GM18505 (cell line): ENCODE measurements at regions not wholly inside any gene's neighbourhood (a gene's known extent, or its start where the extent isn't known, plus 50 kb on each side); places are given as distances from the start of the nearest gene placed in this dataset.

Source experiments
- ATAC-seq: cut with Tn5 transposase; IDR thresholded peaks from one replicate; pipeline ENCODE4 v1.9.1; 2021; ENCODE audit not compliant: unreplicated experiment
- POLR2A ChIP-seq: IDR thresholded peaks from 4 replicates; pipeline ENCODE4 v1.6.1; 2011; ENCODE audit warnings: borderline replicate concordance; ENCODE audit not compliant: insufficient read depth, insufficient read length; ENCODE audit errors: extremely low read depth

DNA sequence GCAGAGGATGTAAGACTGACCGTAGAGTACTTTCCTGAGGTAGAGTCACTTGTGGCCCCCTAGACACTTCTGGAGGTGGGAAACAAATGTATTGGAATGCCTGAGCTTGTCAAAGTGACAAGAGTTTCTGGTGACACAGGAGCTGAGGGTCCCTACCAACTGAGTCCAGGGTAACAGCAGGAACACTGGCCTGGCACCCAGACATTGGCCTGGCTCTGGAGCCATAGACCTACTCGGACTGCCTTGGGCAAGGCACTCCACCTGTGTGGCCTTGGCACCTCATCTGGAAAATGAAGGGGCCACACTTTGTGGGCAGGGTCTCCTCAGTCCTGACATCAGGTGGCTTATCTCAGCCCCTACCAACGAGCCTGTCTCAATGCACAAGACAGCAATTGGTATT, 398.2 kb upstream of the CELF4 start:
- no peak for ATAC-seq

DNA sequence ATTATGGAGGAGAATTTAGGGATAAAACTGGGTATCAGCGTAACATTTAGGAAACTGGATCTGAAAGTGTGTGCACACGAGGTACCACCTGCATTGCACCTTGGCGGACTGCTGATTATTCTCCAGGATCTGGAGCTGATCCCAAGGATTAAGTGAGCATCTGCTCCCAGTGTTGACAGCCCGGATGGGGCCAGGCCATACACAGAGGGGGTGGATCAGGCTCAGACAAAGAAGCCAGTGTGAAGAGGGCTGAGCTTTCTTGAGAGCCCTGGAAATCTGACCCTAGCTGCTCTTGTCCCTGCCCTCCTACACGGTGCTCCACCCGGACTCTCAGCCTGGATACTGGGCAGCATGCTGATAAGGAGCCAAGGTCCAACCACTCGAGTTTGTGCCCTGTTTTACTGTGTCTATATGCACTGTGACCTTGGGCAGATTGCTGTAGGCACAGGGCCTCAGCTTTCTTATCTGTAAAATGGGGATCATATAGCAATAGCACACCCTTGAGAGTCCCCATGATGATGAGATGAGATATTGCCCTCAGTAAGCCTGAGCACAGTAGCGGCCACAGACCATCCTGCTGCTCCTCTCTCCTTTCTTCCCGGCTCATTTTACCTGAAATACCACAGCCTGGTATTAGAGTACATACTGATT, 396.8 kb upstream of the CELF4 start:
- no peak for ATAC-seq
- no peak for TF ChIP-seq POLR2A

More for the DNA sequence above, 398.2 kb upstream of the CELF4 start:
- TF ChIP-seq POLR2A = no peak

DNA sequence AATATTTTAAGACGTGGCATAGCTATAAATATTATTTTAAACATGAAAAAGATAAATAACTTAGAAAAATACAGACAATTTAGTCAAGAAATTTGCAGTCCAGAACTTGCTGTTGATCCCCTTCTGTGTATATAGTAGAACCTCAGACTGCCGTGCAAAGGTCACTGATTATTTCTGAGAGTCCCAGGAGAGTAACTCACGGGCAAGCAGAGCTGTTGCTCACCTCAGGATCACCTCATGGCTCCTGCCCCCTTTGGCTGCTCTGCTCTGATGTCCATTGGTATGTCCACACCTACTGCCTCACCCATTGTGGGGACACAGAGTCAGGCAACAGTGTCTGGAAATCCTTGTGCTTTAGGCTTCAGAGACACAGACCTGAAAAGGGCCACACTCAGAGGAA, 392.9 kb upstream of the CELF4 start:
- no peak for ATAC-seq
- TF ChIP-seq POLR2A = no peak

DNA sequence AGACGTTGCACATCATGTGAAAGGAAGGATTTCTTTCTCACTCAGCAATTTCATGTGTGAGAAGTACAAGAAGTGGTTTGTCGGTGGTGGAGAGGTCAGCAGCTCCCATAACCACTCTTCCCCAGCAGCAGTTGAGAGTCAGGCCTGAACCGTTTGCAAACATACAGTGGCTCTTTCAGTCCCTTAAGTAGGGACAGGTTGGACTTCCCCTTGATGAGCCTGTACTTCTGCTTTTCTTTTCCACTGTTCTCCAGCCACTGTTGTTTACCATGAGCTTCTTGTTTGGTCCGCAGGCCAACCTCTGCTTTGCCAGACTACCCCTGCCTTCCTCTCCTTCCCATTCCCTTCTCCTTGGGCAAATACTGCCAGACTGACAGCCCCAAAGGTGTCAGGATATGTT, 391.3 kb upstream of the CELF4 start:
- no peak for ATAC-seq
- no peak for TF ChIP-seq POLR2A

DNA sequence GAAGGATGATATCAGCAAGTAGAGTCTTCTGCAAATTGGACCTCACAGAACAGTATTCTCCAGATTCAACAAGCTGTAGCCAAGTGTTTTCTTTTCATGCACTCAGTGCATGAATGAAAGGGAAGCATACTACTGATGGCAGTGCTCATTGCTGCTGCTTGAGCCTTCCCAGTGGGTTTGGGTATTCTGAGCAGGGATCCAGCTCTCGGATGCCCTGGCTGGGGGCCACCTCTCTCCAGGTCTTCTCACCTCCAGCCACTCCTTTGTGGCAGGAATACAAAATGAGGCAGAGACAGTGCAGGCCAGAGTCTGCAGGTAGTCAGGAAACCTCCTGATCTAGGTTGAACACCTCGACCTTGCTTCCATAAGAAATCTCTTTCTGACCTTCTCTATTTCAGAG, 390.4 kb upstream of the CELF4 start:
- TF ChIP-seq POLR2A = no peak
- ATAC-seq = no peak

DNA sequence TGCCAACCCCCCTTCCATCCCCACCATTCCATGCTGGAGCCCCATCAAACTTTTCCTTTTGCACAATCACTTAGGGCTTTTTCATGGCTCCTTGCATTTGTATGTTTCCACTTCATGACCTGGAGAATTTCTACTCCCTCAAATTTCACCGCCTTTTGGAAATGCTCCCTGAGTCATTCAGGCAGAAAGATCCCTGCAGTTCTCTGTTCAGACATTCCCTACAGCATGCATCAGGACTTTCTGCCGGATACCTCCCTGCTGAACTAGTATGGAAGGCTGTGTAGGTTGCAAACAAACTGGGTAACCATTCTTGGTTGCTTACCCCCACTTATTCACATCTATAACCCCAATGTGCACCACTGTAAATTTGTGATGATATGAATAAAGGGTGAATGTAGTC, 389.6 kb upstream of the CELF4 start:
- no peak for ATAC-seq
- TF ChIP-seq POLR2A = no peak

DNA sequence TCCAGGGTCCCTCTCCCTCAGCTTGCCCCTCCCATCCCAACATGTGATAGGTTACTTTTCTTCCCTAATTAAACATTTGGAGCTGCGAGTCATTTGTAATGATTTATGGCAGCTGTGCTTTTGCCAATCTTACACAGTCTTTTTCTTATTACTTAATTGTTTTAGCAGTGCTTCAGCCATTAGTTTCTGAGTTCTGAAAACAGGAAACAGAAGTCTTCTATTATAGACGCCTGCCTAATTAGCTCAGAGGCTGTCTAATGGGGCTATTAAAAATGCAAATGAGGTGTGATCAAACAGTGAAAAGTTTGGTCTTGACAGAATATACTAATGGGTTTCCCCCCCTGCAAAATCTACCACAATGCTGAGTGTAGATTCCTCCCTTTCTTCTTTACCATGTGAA, 388.3 kb upstream of the CELF4 start:
- no peak for ATAC-seq
- no peak for TF ChIP-seq POLR2A

DNA sequence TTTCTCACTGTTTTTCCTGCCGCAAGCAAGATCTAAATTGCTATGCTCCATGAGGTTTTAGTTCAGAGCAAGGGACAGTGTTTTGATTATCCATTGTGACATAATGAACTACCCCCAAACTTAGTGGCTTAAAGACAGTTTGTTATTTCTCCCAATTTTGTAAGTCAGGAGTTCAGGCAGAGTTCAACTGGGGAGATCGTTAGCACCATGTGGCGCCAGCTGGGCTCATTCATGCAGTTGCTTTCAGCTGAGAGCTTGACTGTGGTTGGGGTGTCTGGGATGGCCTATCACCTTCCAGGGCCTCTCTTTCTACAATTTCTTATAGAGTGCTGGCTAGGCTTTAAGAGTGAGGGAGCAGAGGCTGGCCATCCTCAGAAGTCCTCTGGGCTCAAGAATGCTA, 382.9 kb upstream of the CELF4 start:
- no peak for ATAC-seq
- no peak for TF ChIP-seq POLR2A

DNA sequence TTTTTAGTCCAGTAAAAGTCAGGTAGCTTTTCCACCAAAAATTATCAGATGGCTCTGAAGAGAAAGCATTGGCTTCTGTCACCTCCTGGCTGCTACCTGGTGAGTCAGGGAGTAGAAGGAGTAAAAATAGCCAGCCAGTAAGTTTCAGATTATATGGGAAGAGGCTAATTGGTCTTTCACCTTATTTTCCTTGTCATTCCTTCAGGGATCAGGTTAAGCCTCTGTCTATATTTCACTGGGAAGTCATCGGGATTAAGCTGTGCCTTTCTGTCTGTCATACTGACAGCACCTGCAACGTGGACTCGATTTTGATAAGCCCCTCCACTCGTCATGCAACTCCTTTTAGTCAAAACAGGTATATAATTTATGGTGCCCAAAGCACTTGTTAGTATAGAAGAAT, 380.7 kb upstream of the CELF4 start:
- ATAC-seq = no peak

DNA sequence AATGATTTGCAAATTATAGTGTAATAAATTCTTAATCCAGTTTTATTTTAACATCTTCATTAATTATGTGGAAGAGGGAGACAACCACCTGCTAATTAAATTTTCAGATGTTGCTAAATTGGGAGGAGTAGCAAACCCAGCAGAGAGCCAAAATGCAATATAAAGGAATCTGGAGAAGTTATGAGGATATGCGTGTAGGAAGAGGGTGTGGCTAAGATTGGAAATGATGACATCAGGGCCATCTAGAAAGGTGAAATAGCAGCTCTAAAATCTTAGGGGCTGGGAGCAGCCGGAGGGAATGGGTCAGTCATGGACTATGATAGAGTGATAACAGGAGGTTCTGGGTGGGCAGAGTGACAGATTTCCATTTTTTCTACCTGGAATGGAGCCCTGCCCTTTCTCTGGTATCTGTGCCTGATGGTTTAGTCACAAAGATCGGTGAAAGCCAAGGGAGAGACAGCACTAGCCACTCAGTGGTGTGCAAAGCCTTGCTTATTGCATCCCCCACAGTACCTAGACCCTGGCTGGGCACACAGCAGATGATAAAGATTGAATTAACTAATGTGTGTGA, 379.2 kb upstream of the CELF4 start:
- no peak for ATAC-seq
- TF ChIP-seq POLR2A = no peak

More for the DNA sequence above, 380.7 kb upstream of the CELF4 start:
- no peak for TF ChIP-seq POLR2A

DNA sequence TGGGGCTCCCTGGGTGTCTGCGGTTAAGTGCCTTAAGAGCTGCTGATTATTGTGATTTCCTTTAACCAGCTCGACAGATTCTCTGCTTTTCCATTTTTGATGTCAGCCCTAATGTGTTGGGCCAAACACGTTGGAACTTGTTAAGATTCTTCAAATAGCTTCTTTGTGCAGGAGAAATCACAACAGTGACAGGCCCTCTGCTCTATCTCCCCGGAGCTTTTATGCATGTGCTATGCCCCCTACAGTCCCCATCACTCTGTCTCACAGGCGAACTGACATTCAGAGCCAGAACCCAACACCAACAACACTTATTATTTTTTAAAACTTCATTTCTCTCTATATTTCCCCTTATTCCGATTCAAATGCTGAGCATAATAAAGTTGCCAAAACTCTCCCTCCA, 371.7 kb upstream of the CELF4 start:
- TF ChIP-seq POLR2A = no peak
- no peak for ATAC-seq

DNA sequence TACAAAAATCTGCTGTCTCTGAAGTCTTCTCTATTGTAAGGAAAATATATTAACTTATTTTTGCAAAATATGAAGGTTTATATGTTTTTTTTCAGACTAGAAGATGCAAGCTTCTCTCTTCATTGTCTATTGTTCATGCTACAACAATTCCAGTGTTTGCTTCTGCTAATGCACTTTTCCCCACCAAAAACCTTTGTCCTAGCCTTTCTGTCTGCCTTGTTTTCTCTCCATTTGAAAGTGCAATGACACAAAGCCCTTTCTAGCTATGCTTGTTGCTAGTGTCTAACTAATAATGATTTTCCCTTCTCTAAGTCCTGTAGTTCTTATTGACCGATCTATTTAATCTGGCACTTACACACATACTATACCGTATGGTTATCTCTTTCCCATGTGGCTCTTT, 369.5 kb upstream of the CELF4 start:
- no peak for ATAC-seq
- TF ChIP-seq POLR2A = no peak

DNA sequence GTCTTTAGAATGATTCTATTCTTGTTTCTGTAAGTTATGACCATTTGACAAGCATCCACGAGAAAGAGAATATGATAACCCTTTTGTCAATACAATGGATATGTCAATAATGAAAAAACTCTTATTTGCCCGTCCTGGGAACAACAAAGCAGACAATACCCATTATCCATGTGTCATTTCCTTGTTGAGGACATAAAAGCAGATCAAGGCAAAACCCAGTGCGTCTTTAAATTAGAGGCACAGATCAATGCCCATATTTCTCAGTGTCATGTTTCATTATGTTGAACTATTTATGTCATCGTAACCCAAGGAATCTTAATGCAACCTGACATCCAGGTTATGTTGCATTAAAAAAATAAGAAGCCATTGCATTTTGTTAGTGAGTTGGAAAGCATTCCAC, 365.0 kb upstream of the CELF4 start:
- no peak for ATAC-seq
- no peak for TF ChIP-seq POLR2A

DNA sequence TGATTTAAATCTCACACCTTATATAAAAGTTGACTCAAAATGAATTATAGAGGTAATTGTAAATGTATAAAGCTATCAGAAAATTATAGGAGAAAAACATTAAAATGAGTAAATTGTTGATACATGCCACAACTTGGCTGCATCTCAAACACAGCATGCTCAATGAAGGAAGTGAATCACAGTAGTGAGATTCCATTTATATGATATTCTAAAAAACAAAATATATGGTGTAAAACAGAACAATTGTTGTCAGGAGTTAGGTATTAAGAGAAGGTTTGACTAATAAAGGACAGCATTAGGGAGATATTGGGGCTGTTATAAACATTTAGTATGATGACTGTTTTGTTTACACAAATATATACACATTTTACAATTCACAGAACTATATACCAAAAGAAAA, 356.6 kb upstream of the CELF4 start:
- no peak for TF ChIP-seq POLR2A
- no peak for ATAC-seq

DNA sequence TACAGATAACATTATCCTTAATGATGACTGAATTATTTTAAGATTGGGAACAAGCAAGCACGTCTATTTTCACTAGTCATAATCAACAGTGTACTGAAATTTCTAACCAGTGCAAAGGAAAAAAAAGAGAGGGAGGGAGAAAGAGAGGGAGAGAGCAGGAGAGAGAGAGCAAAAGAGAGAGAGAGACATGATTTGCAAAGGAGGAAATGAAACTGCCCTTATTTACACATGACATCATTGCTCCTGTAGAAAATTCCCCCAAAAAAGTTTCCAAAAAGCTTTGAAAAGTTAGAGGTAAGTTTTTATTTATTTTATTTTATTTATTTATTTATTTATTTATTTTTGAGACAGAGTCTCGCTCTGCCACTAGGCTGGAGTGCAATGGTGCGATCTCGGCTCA, 355.3 kb upstream of the CELF4 start:
- ATAC-seq = no peak
- no peak for TF ChIP-seq POLR2A
